ENCODE measurements at regions not wholly inside any gene's neighbourhood (a gene's known extent, or its start where the extent isn't known, plus 50 kb on each side); places are given as distances from the start of the nearest gene placed in this dataset.
A peak's percentile ranks its signal among the peaks of the same experiment; 100 is the strongest.
"Not testable (repeated sequence)": the region's sequence is repeated elsewhere in the genome, so short reads cannot be mapped to it uniquely, and the experiment has no call there.

DNA sequence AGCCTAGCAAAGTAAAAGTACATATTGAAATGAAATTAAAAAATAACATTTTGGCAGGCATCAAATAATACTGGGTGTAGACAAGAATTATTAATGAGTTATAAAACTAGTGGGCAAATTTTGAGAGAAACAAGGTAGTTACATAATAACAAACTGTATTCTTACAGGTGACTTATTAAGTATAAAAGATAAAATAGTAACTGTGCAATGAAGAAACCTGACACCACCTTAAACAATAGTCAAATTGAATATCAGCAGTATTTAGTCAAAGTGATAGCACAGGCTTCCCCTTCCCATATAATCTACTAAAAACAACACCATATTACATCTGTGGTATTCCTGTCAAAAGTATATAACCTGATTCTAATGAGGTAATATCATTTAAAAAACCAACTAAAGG, 1099.8 kb upstream of the CRIM1 start:
- DNase-seq, result no peak

GRCh38 chr2:35251156-35251555, 1104.4 kb upstream of the CRIM1 start:
- DNase-seq, result no peak

DNA sequence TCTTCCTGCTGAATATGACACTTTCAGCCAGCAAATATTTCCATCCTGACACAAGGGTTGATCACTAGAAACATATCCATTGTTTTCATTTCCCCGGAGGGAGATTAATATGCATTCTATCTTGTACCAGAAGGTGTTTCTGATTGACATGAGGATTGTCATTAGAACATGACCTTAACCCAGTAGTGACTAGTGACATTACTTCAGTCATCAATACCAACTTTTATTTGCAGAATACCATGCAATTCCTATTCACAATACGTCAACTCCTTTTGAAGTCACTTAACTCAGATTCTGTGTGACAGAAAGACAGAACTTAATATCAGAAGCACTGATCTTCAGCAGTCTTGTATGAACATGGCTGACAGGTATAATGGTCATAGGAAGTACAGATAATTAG, 1108.9 kb upstream of the CRIM1 start:
- no peak for DNase-seq

DNA sequence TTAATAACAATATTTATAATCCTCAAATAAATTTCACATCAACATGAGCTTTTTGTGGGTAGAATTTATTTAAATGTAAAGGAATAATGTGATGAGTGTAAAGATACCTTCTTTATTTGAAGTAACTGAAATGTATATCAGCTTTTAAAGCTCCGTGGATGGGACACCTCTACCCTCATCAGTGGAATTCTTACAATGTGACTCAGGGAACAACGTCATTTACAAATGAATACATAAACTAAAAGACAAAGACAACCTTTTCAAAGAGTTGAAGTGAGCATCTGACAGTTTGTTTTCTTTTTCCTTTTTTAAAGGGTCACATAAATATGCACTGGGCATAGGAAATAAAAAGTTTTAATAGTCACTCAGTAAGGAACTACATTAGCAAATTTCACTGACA, 1127.0 kb upstream of the CRIM1 start:
- DNase-seq, result no peak

DNA sequence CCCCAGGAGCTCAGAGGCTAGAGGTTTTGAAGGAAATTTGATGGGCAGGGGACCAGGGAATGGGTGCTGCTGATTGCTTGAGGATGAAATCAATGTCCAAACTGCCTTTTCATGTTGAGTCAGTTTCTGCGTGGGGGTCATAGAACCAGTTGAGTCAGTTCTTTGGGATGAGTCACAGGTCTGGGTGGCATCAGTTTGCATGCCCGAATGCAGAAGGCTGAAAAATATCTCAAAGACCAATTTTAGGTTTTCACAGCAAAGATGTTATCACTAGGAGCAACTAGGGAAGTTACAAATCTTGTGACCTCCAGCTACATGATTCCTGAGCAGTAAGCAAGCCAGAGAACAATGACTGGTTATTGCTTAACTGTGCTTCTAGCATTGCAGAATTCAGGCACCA, 1135.1 kb upstream of the CRIM1 start:
- DNase-seq, result no peak

GRCh38 chr2:35204881-35205280, 1150.7 kb upstream of the CRIM1 start:
- no peak for DNase-seq

DNA sequence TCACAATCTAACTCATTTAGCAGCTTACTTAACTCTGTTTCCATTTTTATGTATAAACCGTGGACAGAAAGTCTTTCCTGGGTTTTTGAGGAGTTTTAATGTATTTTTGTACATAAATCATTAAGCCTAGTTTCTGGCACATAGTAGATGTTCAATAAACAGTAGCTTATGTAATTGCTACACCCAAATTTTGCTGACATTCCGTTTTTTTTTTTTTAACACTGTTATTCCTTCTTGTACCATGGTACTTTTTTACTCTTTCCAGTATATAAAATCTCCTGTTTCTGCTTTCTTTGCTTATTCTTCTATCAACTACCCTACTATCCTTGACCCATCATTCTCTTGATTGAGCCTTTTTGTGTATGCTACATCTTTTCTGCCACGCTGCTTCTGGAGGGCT, 1151.3 kb upstream of the CRIM1 start:
- no peak for DNase-seq

GRCh38 chr2:35199298-35199697, 1156.3 kb upstream of the CRIM1 start:
- no peak for DNase-seq

DNA sequence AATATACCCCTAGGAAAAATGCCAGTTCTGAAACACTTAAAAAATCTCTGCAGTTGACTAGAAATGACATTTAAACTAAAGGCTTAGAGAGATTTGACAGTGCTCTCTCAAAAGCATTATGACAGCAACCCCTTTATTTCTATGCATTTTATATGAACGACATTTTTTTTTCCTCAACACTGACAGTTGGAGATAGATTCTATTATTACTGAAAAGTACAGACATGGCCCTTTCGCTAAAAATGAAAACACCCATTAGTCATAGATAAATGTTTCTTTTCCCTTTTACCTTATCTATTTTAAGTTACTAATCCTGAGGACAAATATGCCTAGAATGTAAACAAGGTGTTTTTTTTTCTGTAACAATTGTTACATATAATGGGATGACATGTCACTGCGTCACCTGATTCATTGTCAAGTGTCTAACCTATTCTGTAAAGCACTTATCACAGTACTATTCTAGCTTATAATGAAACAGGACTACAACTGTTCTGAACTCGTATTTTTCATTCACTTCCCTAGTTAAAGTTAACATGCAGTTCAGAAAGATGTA, 1169.6 kb upstream of the CRIM1 start:
- DNase-seq, result no peak

DNA sequence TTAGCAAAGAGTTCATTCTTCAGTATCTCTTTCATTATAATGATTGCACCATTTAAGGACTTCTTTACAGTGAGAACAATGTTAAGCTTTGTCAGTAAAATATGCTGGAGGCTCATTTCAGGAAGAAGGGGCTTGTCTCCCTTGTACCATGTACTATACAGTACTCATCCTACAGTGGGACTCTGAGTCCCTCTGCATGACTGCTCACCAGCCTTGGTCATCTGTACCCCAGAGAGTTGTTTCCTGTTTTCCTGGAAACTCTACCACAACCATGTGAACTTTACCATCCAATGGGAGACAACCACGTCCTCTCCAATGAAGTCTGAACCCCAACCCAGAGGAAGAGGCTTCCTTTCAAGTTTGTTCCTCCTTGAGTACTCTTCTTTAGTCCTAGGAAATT, 1171.1 kb upstream of the CRIM1 start:
- DNase-seq, result no peak

- not testable (repeated sequence) for DNase-seq
These were observed 1178.9 kb upstream of the CRIM1 start for GRCh38 chr2:35176726-35177125.

GRCh38 chr2:35174845-35175244, 1180.7 kb upstream of the CRIM1 start:
- DNase-seq, result no peak

DNA sequence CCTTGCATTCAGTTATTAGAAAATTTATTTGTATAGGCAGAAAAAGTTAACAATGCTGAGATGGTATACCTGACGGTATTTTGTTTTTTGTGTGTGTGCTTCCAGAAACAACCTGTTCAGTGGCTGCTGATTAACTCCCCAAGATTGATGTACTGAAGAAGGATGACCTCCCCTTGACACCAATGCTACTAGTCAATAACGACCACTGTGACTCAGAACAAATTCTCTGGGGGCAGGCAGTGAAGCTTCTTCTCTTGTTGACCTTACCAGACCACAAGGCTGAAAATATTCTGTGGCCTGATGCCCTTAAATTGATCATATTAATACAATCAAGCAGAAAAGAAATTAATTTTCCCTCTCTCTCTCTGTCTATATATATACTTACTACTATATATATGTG, 1182.9 kb upstream of the CRIM1 start:
- DNase-seq, result no peak

- DNase-seq, result no peak
These were observed 1187.2 kb upstream of the CRIM1 start for GRCh38 chr2:35168351-35168750.

- no peak for DNase-seq
These were observed 1191.6 kb upstream of the CRIM1 start for GRCh38 chr2:35163948-35164347.

GRCh38 chr2:35160871-35161270, 1194.7 kb upstream of the CRIM1 start:
- no peak for DNase-seq

DNA sequence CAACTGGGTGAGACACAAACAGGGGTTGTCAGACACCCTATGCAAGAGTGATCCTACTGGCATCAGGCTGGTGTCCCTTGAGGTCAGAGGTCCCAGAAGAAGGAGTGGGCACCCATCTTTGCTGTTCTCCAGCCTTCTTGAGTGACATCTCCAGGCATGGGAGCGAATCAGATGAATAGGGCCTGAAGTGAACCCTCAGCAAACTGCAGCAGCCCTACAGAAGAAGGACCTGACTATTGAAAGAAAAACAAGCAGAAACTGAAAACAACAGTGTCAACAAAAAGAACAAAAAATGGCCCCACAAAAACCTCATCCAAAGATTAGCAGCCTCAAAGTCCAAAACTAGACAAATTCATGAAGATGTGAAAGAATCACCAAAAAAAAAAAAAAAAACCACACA, 1229.7 kb upstream of the CRIM1 start:
- no peak for DNase-seq

DNA sequence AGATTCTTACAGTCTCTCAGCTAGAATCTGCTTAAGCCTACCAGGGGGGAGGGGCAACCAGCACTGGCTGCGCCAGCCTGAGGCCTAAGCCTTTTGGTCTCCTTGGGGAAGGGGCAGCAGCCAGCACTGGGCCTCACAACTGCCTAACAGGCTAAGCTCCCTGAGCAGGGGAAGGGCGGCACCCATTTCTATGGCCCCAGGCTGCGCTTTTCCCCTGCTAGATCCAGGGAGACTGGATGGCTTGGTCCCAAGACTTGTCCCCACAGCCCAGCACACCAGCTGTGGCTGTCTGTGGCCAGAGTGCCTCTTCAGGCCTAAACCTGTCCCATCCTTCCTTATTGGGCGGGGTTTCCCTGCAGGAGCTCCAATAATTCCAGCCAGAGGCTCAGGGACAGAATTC, 1230.3 kb upstream of the CRIM1 start:
- no peak for DNase-seq

- no peak for DNase-seq
These were observed 1239.4 kb upstream of the CRIM1 start for GRCh38 chr2:35116151-35116550.

DNA sequence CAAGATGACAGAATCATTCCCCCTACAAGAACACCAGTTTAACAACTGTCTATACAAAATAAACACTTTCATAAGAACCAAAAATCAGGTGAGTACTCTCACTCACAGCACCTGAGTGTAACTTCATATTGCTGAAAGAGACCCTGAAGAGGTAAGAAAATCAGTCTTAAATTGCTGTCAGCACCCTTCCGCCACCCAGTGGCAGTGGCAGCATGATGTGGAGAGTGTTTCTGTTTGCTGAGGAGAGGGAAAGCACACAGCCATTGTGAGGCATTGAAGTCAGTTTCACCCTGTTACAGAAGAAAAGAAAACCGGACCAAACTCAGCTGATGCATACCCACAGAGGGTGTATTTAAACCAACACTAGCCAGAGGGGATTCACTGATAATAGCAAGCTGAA, 1240.8 kb upstream of the CRIM1 start:
- DNase-seq, result peak; percentile 2

GRCh38 chr2:35112367-35112766, 1243.2 kb upstream of the CRIM1 start:
- not testable (repeated sequence) for DNase-seq

- DNase-seq, result no peak
These were observed 1251.3 kb upstream of the CRIM1 start for GRCh38 chr2:35104309-35104708.

DNA sequence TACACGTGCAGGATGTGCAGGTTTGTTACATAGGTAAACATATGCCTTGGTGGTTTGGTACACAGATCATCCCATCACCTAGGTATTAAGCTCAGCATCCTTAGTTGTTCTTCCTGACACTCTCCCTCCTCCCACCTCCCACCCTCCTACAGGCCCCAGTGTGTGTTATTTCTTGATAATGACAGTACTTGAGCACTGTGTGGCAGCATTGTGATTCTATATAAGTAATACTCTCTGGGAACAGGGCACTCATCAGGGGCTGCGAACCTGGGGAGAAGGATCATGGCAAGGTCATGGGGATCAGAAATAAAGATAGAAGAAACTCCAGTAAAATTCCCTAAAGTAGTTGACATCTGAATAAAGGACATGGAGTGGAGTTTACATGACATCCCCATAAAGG, 1256.2 kb upstream of the CRIM1 start:
- DNase-seq, result no peak

DNA sequence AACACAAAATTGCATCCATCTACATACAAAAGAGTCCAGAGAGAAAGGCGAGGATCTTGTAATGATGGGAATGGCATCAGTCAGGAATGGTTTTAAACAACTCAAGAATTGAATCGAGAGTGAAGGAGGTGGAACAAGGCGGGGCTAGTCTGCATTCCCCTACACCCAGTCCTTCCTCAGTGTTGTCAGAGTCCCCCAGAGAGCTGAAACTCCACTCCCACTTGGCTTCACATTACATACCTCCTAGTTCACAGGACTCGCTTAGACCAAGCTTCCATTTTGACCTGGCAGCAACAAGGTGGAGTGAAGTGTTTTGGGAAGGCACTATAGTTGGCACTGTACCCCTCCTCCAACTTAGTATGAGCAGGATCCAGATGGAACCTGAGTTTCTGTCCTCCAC, 1273.5 kb upstream of the CRIM1 start:
- no peak for DNase-seq

DNA sequence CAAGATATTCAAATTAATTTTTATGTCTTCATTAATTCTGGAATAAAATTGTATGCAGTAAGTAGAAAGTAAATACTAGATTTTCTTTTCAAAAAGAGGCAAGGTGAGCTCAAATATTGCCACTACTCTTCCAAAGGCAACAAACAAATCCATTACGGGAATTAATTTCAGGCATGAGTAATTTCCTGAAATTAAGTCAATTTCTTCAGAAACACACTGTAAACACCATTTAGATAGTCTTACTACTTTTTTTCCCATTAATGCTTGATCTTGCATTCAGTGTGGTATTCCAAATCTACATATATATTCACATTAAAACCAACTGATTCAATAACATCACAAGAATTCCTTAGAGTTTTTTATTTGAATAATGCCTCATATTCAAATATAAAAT, 1274.0 kb upstream of the CRIM1 start:
- DNase-seq, result no peak
